ENCODE measurements at regions not wholly inside any gene's neighbourhood (a gene's known extent, or its start where the extent isn't known, plus 50 kb on each side); places are given as distances from the start of the nearest gene placed in this dataset.
"Not testable (repeated sequence)": the region's sequence is repeated elsewhere in the genome, so short reads cannot be mapped to it uniquely, and the experiment has no call there.

- TF ChIP-seq, protein P1, sequence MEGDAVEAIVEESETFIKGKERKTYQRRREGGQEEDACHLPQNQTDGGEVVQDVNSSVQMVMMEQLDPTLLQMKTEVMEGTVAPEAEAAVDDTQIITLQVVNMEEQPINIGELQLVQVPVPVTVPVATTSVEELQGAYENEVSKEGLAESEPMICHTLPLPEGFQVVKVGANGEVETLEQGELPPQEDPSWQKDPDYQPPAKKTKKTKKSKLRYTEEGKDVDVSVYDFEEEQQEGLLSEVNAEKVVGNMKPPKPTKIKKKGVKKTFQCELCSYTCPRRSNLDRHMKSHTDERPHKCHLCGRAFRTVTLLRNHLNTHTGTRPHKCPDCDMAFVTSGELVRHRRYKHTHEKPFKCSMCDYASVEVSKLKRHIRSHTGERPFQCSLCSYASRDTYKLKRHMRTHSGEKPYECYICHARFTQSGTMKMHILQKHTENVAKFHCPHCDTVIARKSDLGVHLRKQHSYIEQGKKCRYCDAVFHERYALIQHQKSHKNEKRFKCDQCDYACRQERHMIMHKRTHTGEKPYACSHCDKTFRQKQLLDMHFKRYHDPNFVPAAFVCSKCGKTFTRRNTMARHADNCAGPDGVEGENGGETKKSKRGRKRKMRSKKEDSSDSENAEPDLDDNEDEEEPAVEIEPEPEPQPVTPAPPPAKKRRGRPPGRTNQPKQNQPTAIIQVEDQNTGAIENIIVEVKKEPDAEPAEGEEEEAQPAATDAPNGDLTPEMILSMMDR (IDR thresholded peaks at IDR 0.05; ENCODE audit: control extremely low read depth, extremely low read depth, low read depth, missing control alignments) = no peak
- no peak for DNase-seq (ENCODE audit: extremely low spot score)
- POLR2A ChIA-PET = no interaction called here
- CTCF ChIA-PET = no interaction called here
Measured at GRCh38 chr12:14086838-14087237, 105.4 kb upstream of the GRIN2B start.

DNA sequence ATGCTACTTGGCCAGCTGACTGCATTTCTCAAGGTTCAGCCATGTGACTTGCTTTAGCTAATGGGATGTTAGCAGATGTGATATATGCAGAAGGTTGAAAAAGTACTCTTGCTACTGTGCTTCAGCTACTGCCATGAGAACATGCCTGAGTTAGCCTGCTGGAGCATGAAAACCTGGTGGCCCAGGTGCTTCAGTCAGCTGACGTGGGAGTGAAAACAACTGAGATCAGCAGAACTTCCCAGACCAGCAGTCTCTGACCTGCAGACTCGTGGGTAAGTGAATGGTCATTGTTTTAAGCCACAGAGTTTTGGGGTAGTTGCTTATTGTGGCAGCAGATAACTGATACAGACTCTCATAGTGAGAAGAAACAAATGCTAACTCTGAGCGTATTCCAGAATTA lies 118.6 kb upstream of the GRIN2B start:
- CTCF ChIA-PET = interaction anchor here (1.0 to 1.3 kb wide), 2 partner anchors 9 to 68 kb away, joined by 3 to 4 read pairs; no protein-coding TSS in a partner anchor
- DNase-seq (ENCODE audit: extremely low spot score) = no peak
- POLR2A ChIA-PET = no interaction called here
- TF ChIP-seq, protein P1 (IDR thresholded peaks at IDR 0.05; ENCODE audit: control extremely low read depth, extremely low read depth, low read depth, missing control alignments) = no peak

GRCh38 chr12:14101556-14101955 lies 120.2 kb upstream of the GRIN2B start:
- DNase-seq (ENCODE audit: extremely low spot score); POLR2A ChIA-PET: not testable (repeated sequence)
- CTCF ChIA-PET = interaction anchor here (1.2 kb wide), 1 partner anchor 66 kb away, joined by 5 read pairs; no protein-coding TSS in a partner anchor

DNA sequence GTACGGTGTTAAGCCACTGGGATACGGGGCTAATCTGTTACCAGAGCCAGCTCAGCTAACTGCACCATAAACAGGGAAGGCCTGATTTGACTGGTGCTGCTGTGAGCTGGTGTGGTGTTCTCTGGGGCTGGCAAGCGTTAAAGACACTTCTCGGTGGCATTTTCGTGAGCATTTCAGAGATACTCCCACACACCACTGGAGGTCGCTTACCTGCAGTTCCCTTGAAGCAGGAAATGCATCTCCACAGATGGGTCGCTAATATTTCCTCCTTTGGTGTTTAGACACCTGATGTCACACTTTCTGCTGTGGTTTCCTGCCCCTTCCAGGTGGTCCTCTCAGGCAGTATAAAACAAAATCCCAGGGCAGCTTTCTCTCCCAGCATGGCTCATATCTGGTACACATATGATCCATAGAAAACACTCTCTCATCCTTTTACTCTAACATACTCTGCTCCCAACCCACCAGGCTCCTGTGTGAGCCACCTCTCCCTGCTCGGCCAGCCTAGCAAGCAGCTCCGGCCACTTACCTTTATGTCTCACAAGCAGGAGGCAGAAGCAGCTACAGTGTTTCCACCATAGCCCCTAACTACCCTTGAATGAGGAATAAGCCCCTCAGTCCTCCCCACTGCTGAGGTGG lies 129.9 kb upstream of the GRIN2B start:
- DNase-seq (ENCODE audit: extremely low spot score) = peak; percentile 64
- TF ChIP-seq, protein P1 (IDR thresholded peaks at IDR 0.05; ENCODE audit: control extremely low read depth, extremely low read depth, low read depth, missing control alignments) = peak; percentile 57
- POLR2A ChIA-PET = no interaction called here
- CTCF ChIA-PET = interaction anchor here (0.9 to 6.7 kb wide), 4 partner anchors 14 to 55 kb away, joined by 3 to 63 read pairs (median 4); no protein-coding TSS in a partner anchor

GRCh38 chr12:14113031-14113430 lies 131.6 kb upstream of the GRIN2B start:
- TF ChIP-seq, protein P1 (IDR thresholded peaks at IDR 0.05; ENCODE audit: control extremely low read depth, extremely low read depth, low read depth, missing control alignments) = no peak
- ChIA-PET CTCF (interaction anchor here (1.7 to 6.7 kb wide), 2 partner anchors 18 to 53 kb away, joined by 4 to 63 read pairs; no protein-coding TSS in a partner anchor), POLR2A (no interaction called here)
- DNase-seq (ENCODE audit: extremely low spot score) = no peak

DNA sequence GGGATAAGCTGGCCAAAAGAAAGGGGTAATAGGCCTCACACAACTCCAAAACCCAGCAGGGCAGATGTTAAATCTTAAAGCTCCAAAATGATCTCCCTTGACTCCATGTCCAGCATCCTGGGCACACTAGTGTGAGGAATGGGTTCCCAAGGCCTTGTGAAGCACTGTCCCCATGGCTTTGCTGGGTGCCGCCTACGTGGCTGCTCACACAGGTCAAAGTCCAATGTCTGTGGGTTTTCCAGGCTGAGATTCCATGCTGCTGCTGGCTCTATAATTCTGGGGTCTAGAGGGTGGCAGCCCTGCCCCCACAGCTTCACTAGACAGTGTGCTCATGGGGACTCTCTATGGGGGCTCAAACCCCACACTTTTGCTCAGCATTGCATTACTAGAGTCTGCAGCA lies 145.3 kb upstream of the GRIN2B start:
- TF ChIP-seq, protein P1 (IDR thresholded peaks at IDR 0.05; ENCODE audit: control extremely low read depth, extremely low read depth, low read depth, missing control alignments) = no peak
- DNase-seq (ENCODE audit: extremely low spot score) = no peak
- ChIA-PET POLR2A (no interaction called here), CTCF (interaction anchor here (1.5 kb wide), 1 partner anchor 17 kb away, joined by 4 read pairs; no protein-coding TSS in a partner anchor)

- no peak for DNase-seq (ENCODE audit: extremely low spot score)
- TF ChIP-seq, protein P1 (IDR thresholded peaks at IDR 0.05; ENCODE audit: control extremely low read depth, extremely low read depth, low read depth, missing control alignments) = no peak
- POLR2A ChIA-PET = no interaction called here
- CTCF ChIA-PET = no interaction called here
Measured at GRCh38 chr12:14129611-14130195, 148.3 kb upstream of the GRIN2B start.

Measured in GM10248 (cell line).